ENCODE measurements at regions not wholly inside any gene's neighbourhood (a gene's known extent, or its start where the extent isn't known, plus 50 kb on each side); places are given as distances from the start of the nearest gene placed in this dataset.

- no peak for TF ChIP-seq POLR2A (IDR thresholded peaks at IDR 0.05)
- no peak for TF ChIP-seq CTCF (IDR thresholded peaks at IDR 0.05)
Measured at GRCh38 chr22:22036588-22036987, 54.0 kb upstream of the TOP3B start.

All from right lobe of liver (tissue), 4 donors.